NOMO-1 treated with dmso at 0.1 percent for 144 hours (cell line): ENCODE measurements at regions not wholly inside any gene's neighbourhood (a gene's known extent, or its start where the extent isn't known, plus 50 kb on each side); places are given as distances from the start of the nearest gene placed in this dataset.
A peak's percentile ranks its signal among the peaks of the same experiment; 100 is the strongest.

Experiments used
- DNase-seq: peaks from one replicate; lab custom pipeline; 2025; ENCODE audit not compliant: unreplicated experiment; lab: John Stamatoyannopoulos, UW

DNA sequence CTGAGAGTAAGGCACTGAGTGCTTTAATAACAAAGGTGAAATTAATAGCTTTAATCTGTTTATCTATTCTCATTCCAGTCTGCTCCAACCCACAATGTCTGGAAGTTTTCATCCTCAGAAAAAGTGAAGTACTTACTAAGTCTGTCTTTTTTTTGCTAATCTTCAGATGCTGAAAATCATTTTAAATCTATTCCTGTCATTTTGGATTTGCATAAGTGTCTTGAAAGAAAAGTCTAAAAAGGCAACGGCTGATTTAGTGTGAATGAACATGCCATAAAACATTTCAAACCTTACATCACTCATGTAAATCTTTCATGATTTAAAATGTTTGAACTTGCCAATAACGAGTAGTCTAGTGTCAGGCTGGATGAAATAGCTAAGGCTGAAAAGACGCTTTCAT is 685.6 kb downstream of the RPS29 start:
- no peak for DNase-seq

DNA sequence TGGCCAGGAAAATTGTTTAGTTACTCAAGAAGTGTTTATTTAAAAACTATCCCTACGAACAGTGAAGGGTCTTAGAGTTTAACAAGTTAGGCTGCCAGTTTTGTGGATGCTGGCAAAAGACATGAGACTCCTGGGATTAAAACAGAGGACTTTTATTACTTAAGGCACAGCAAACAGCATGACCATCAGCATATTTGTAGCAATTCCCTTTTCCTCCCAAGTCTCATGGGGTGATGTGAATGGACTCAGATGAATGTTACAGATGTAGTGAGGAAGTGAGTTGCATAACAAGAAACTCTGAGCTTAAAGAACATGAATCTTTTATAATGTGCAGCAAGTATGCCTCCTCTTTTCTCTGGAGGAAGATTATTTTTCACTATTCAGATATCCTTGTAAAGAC is 695.8 kb downstream of the RPS29 start:
- no peak for DNase-seq

DNA sequence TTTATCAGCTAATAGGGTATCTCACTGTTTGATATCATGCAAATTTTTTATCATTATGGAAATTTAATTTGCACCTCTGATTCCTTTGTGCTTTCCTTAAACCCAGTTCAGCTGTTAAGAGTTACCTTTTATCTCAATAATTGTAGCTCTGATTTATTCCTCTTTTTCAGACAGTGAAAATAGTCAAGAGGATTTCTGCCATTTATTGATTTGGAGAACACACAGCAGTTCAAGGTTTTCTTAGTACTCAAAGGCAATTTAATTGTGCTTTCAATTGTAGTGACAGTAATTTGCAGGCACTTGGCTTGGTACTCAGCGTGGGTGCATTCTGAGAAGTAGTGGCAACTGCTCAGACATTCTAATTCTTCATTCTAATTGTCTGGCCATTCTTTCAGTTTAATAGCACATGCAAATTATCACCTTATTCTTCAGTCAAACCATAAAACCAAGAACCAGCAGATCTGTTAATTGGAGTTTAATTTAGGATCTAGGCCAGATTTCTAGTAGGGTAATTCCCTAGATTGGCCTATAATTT is 709.3 kb downstream of the RPS29 start:
- no peak for DNase-seq

DNA sequence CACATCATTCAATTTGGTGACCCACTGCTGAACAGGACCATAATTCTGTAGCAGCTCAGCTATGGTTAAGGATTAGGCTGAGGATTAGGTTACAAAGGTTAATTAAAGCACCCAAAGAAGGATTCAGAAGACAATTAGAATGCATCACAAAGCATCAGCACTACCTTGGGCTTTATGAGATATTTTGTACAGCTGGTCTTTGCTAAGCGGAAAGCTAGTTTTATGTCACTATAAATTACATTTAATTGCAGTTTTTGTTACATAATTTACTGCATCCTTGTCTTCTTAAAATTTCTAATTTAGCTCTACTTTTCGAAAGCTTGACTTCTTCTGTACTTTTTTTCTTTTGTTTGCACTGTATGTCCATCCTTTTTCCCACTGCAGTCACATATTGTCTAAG is 711.5 kb downstream of the RPS29 start:
- DNase-seq, result no peak

DNA sequence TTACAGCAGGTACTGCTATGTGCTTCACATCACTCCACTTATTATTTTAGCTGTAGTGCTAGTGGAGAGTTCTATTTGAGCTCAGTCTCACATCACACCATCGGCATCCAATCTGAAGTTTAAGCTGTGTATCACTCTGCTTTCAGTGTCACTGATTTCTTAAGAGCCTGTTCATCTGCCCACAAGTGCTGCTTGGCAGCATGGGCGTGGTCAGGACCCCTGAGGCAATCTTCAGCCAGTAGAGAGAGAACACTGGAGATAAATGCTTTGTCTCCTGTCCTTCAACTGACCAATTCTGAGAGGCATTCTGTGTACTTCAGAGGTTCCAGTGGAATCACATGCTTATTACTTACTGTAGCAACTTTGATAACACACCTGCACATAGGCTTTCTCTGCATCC is 728.8 kb downstream of the RPS29 start:
- no peak for DNase-seq

DNA sequence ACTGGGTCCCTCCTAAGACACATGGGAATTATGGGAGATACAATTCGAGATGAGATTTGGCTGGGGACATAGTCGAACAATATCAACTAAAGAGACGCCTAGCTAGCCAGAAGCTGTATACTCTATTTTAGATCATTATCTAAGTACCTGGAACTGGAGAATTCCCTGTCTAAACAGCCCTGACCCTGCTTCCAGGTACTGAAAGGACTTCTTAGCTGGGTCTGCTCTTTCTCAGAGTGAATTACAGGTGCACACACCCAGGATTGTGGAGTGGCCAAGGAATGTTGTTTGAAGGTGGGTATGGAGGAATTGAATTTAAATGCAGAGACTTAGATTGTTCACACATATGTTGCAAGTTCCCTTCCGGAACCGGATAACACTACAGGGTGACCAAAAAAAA is 733.0 kb downstream of the RPS29 start:
- DNase-seq, result no peak

DNA sequence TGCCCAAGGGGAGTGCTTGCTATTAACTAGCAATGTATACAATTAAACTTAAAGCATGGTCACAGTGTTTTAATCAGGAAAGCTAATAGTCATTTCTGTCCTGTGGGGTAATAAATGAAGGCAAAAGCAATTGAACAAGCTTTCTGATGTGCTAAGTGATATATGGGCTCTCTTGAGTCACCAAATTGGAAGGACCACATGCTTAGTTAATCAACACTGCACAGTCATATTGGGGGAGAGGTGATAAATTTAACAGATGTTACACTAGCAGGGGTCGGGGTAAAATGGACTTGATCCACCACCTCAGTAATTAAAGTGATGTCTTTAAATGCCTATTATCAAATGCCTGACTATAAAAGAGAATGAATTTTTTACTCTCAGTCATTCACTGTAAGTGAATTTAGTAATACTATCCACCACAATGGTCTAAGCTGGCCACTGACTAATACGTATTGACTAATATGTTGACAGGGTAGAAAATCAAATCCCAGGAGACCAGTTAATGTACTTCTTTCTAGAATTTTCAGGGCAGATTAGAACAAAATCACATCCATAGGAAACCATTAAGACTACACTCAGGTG is 736.3 kb downstream of the RPS29 start:
- DNase-seq, result no peak

DNA sequence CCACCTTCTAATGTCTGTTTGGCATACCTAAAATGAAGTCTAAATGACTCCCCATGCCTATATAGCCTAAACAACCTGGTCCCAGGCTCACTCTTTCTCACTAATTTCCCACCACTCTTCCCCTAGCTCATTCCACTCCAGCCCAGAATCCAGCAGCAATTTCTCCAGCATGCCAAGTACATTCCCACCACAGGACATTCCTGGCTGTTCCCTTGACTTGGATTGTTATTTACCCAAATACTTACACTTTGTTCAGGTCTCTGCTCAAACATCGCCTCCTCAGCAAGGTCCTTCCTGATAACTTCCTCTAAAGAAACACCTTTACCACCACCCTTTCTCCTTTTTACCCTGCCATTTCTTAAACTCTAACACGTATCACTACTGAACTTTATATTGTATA is 743.4 kb downstream of the RPS29 start:
- DNase-seq, result no peak

DNA sequence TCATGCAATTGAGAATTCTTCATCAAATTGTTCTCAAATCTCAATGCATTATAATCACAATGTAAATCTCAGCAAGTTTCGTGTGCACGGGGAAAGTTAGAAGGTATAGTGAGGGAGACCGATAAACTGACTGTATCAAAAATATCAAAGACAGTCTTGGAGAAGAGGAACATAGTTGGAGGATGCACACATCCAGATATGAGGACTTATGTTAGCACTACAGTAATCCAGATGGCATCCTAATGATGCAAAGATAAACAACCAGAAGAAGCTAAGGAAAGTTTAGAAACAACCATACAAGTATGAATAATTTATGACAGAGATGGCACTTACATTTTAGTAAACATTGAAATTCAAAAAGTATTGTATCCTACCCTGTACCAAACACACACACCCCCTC is 760.1 kb downstream of the RPS29 start:
- DNase-seq, result no peak

DNA sequence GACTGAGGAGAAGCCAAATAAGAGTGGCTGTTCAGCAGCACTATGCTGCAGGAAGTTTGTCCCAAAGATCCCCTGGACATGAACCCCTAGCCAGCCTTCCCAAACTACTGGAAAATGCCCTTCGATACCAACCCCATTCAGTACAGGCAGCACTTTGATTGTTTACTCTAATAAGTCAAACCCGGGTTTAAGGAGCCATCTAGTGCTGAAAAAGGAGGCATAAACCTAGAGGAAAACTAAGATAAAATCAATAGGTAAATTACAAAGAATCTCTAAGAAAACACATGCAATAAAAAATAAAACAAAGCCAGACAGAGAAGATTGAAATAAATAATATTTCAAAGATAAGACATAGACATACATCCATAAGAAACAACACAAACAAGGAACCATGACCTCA is 771.6 kb downstream of the RPS29 start:
- DNase-seq, result no peak

DNA sequence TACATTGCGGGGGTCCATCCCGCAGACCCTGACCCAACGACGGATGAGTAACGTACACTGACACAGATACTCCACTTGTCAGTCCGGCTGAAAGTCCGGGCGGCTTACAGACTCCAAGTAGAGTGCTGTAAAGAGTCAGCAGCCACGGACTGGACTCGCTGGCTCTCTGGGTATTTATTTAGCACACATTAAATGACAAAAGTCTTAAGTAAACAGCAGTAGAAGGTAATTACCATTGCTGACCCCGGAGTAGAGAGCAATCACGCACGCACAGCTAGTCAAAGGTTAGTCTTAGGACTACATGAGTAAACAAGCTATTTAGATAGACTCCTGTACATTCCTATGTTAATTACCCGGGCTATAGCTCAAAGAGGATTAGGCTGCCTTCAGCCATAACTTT is 780.9 kb downstream of the RPS29 start:
- no peak for DNase-seq

DNA sequence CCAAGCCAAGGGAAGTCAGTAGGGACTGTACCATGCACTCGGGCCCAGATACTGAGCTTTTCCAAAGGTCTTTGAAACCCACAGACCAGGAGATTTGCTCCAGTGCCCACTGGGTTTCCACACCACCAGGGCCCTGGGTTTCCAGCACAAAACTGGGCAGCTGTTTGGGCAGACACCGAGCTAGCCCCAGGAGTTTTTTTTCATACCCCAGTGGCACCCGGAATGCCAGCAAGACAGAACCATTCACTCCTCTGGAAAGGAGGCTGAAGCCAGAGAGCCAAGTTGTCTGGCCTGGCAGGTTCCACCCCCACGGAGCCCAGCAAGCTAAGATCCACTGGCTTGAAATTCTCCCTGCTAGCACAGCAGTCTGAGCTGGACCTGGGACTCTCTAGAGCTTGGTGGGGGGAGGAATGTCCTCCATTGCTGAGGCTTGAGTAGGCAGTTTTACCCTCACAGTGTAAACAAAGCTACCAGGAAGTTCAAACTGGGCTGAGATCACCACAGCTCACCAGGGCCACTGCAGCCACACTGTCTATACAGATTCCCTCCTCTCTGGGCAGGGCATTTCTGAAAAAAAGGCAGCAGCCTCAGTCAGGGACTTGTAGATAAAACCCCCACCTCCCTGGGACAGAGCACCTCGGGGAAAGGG is 793.7 kb downstream of the RPS29 start:
- DNase-seq, result no peak

DNA sequence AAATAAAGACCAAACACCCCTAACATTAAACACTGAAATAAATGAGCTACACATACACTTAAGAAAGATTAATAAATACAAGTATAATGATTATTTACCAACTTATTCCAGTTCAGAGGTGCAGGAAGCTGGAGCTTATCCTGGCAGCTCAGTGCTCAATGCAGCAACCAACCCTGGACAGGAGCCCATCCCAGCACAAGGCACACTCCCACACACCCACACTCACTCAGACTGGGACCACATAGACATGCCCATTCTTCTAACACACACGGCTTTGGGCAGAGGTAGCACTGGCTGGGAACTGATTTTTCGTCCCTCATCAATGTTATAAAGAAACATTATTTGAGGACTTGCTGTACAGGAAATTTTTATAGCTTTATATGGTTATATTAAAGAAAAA is 797.4 kb downstream of the RPS29 start:
- no peak for DNase-seq

DNA sequence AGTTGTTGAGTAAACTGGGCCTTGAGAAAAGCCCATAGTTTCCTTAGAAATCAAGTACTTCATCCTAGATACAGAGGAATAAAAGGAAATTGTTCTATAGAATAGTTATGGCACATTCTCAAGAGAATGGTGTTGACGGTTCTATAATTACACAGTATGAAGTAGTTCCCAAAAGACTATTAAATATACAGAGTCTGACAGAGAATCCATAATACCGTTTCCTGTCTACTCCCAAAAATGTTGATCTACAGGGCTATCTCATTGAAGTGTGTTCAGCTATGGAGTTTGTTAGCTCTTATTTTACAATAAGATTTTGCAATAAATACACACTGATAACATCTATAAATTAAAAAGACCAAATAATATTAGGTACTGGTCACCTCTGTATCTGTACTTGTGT is 799.7 kb downstream of the RPS29 start:
- no peak for DNase-seq

DNA sequence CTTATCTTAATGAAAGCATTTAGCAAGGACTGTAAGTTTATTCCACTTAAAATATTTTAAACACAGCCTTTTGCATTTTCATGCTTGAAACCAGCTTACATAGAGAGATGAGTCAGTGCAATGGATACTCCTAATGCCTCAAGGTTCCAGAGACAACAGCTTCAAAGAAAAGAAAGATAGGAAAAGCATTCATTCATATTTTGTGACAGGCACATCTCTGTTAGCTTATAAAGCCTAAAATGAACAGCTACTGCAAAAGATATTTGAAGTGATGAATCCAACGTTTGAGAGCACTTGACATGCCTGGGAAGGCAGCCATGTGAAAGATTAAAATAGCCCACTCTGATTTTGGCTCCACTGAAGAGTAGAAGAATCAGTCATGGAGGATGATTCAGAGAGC is 814.5 kb downstream of the RPS29 start:
- DNase-seq, result no peak

DNA sequence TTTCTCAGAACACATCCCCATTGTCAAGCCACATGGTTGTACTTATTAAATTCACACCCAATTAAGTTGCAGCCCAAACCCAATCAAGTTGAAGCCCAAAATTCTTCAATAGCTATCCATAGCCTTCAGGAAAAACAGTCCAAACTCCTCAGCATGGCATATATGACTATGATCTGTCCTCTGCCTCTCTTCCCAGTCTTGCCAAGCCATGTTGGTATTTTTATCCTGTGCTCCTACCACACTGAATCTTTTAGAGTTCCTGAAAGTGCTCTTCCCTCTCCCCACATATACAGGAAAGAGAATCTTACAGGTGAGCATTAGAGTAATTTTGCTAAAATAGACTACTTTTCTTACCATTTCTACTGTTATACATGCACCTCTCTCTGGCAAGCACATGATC is 834.9 kb downstream of the RPS29 start:
- DNase-seq, result no peak

DNA sequence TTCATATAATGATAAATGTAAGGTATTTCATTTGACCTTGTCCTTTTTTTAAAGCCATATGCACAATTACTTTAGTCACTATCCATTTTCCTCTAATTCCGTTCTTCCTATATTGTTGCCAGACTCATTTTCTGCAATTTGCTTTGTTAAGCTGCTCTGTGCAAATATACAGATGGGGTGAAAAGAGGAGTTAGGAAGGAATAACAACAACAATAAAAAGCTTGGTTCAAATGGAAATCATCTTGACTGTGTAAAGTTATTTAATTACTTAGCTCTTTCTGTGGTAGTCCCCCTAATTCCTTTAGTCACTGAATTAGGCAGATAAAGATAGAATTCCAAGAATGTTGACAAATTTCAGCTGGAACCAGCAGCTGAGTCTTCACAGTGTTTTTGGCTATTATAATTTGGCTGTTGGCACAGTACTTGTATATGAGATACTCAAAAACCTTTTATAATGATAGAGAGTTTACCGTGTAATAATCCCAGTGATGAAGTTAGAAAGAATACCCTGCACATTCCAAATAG is 838.0 kb downstream of the RPS29 start:
- DNase-seq, result no peak

DNA sequence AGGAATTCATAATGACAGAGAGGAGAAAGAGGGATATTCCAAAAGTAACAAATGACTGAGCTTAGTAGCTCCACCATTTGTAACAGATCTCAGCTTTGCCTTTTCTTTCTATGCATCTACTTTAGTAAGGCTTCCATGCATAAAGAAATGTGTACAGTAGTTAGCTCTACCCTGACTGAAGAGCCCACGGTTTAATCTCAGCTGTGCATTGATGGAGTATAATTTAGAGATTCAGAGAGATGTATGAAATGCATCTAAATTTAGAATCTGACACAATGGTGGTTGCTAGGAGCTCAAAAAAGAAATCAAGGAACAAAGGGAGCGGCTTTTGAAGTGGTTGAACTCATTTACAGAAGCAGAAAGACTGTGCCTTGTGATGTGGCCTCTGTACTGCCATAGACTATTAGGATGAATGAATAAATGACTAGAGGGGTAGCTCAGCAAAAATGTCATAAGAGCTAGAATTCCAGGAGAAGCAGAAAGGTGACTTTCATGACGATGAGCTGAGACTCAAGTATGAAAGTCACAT is 838.6 kb downstream of the RPS29 start:
- DNase-seq, result no peak

DNA sequence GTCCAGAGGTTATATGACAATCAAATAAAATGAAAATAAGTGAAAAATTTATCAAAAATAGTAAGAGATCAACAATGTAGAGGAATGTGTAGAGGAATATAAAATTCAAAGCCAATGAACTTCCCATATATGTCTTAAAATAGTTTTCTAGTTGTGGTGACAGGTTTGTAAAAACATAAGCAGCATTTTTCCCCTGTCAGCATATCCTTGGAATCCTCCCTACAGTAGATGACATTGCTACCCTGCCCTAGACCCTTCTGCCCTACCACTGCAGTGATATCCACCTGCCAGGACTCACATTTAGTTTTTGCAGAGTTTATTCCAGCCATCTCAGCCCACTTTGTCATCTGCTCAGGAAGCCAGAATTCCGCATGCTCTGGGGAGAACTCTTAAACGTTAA is 842.0 kb downstream of the RPS29 start:
- DNase-seq, result no peak

DNA sequence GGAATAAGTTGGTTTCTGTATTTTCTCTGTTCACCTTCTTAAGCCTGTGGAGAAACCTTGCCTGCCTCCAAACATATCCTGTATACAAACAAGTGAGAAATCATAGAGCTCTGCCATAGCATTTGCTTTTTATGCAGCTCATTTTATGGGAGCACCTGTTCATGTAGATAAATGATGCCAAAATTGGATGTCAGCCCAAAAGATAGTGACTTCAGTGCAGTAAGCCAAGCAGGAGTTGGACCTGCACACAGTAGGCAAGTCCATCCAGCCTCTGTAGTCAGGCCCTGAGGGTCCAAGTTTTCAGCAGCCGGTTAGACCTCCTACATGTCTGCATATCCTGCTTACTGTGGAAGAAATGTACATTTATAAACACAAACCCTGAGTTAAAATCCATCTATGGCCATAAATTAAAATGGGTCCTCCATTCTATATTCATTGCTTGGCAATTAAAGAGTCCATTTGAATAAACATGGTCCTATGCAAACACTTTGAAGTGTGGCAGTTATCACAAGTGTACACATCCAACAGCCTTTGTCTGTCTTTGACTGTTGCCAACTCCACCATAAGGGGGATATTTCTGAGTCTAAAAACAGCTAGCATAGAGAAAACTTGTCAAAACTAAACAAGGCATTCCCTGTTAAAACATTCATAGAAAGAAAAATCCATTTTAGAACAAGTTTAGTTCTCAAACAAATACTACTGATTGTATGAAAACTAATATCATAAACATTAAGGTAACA is 847.8 kb downstream of the RPS29 start:
- no peak for DNase-seq

DNA sequence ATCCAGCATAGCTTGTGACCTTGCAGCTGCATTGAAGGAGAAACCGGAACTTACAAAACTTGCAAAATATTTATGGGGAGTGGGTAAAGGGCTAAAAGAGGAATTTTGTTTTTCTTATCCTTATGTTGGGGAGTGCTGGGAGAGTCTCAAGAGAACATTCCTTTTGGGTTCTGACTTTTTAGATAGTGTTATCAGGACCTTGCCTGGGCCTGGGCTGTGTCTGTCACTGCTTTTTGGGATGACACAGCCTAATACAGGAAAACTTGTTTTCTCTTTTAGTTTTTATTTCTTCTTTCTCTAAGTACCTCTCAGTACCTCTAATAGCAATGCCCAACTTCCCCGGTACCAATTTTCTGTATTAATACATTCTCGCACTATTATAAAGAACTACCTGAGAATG is 850.6 kb downstream of the RPS29 start:
- DNase-seq, result peak; percentile 22

DNA sequence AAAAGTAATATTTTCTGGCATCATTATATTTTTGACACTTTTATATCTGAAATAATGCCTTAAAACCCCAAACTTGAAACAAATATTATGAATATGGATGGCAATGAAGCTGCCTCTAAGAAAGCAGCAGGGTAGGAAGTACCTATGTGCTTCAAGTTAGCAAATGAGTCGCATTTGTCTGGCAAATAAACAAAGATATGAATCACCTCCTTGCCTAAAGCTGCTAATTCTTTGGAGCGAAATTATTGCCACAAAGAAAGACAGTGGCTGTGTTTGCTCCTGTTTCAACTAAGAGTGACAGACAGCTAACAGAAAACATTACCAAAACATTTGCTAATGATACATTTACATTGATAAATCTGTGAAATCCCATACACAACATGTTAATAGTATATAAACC is 854.9 kb downstream of the RPS29 start:
- DNase-seq, result no peak
